Lower leg skin (tissue), 3 donors: ENCODE measurements at regions not wholly inside any gene's neighbourhood (a gene's known extent, or its start where the extent isn't known, plus 50 kb on each side); places are given as distances from the start of the nearest gene placed in this dataset.

Experiments used
- POLR2A ChIP-seq, 2 donors: fragments of 450-650 bp; IDR thresholded peaks; one replicate each; pipeline ENCODE4 v1.6.1; 2016 to 2017; ENCODE audit warnings: antibody characterized with exemption in 2 of 2, mild to moderate bottlenecking in 1 of 2, moderate library complexity in 1 of 2
- TF ChIP-seq, protein P1 (sequence below), 3 donors: fragments of 450-650 bp; IDR thresholded peaks; one replicate each; pipeline ENCODE4 v1.5.1; 2016; ENCODE audit warnings: antibody characterized with exemption in 3 of 3, mild to moderate bottlenecking in 3 of 3, moderate library complexity in 2 of 3

- TF ChIP-seq, protein P1, sequence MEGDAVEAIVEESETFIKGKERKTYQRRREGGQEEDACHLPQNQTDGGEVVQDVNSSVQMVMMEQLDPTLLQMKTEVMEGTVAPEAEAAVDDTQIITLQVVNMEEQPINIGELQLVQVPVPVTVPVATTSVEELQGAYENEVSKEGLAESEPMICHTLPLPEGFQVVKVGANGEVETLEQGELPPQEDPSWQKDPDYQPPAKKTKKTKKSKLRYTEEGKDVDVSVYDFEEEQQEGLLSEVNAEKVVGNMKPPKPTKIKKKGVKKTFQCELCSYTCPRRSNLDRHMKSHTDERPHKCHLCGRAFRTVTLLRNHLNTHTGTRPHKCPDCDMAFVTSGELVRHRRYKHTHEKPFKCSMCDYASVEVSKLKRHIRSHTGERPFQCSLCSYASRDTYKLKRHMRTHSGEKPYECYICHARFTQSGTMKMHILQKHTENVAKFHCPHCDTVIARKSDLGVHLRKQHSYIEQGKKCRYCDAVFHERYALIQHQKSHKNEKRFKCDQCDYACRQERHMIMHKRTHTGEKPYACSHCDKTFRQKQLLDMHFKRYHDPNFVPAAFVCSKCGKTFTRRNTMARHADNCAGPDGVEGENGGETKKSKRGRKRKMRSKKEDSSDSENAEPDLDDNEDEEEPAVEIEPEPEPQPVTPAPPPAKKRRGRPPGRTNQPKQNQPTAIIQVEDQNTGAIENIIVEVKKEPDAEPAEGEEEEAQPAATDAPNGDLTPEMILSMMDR (IDR thresholded peaks at IDR 0.05), result no peak
- no peak for TF ChIP-seq POLR2A (IDR thresholded peaks at IDR 0.05)
These were observed 933.2 kb downstream of the IPMK start for GRCh38 chr10:57334523-57334922.
